Activated CD4-positive, alpha-beta memory T cell treated with anti-CD3 and anti-CD28 coated beads for 36 hours (primary cell): ENCODE measurements at regions not wholly inside any gene's neighbourhood (a gene's known extent, or its start where the extent isn't known, plus 50 kb on each side); places are given as distances from the start of the nearest gene placed in this dataset.
"Not testable (repeated sequence)": the region's sequence is repeated elsewhere in the genome, so short reads cannot be mapped to it uniquely, and the experiment has no call there.

Experiments used
- CTCF ChIA-PET: fragments of 350-600 bp; sonication (Branson Sonifier 250); formaldehyde crosslinking; loops from one replicate; lab custom pipeline; 2021; ENCODE audit warnings: antibody characterized with exemption, inconsistent platforms; lab: Charles Lee
- POLR2A ChIA-PET: fragments of 350-600 bp; sonication (Branson Sonifier 250); formaldehyde crosslinking; loops from one replicate; lab custom pipeline; 2021; ENCODE audit warnings: antibody characterized with exemption; lab: Charles Lee
- DNase-seq: peaks from one replicate; pipeline ENCODE4 v3.0.0-alpha.2; 2020
- H3K27ac Mint-ChIP-seq: one replicate; pipeline ENCODE4 v1.8.0; 2021; ENCODE audit warnings: mixed read lengths
- H3K27me3 Mint-ChIP-seq: one replicate; pipeline ENCODE4 v1.8.0; 2021; ENCODE audit warnings: mixed read lengths
- H3K36me3 Mint-ChIP-seq: one replicate; pipeline ENCODE4 v1.8.0; 2021; ENCODE audit warnings: mixed read lengths
- H3K4me1 Mint-ChIP-seq: one replicate; pipeline ENCODE4 v1.8.0; 2021; ENCODE audit warnings: low read depth, mixed read lengths
- H3K4me3 Mint-ChIP-seq: one replicate; pipeline ENCODE4 v1.8.0; 2021; ENCODE audit warnings: mild to moderate bottlenecking, mixed read lengths
- H3K9me3 Mint-ChIP-seq: one replicate; pipeline ENCODE4 v1.8.0; 2021; ENCODE audit warnings: mixed read lengths
- intact Hi-C: fragments of 100-400 bp; cut with micrococcal nuclease; formaldehyde crosslinking; loops from one replicate; pipeline ENCODE4 v1.15.1; 2023

DNA sequence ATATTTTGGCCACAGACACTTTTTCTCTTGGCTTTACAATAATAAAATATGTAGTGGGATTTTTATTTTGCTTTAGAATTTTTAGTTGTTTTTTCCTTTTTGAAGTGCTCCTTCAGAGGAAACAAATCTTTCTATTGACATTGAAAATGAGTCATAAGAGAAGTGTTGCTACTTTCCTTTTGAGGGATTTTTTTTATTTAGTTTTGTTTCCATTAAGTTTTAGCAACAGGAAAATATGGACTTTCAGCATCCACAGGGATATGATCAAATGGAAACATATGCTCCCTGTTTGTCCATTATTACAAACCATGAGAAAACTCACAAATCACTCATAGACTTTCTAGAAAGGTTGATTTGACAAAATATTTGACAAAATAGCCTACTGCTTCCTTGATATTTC, 65.3 kb upstream of the BMP2 start:
- Mint-ChIP-seq H3K27ac (no peak overlapping the region), H3K4me1 (no peaks in the 10 kb centered on the region), H3K9me3 (no peaks in the 10 kb centered on the region), H3K36me3 (no peaks in the 10 kb centered on the region), H3K4me3 (no peak overlapping the region), H3K27me3 (no peaks in the 10 kb centered on the region)
- no peak for DNase-seq
- intact Hi-C loops = no loop called here
- CTCF ChIA-PET = no interaction called here
- POLR2A ChIA-PET = no interaction called here

DNA sequence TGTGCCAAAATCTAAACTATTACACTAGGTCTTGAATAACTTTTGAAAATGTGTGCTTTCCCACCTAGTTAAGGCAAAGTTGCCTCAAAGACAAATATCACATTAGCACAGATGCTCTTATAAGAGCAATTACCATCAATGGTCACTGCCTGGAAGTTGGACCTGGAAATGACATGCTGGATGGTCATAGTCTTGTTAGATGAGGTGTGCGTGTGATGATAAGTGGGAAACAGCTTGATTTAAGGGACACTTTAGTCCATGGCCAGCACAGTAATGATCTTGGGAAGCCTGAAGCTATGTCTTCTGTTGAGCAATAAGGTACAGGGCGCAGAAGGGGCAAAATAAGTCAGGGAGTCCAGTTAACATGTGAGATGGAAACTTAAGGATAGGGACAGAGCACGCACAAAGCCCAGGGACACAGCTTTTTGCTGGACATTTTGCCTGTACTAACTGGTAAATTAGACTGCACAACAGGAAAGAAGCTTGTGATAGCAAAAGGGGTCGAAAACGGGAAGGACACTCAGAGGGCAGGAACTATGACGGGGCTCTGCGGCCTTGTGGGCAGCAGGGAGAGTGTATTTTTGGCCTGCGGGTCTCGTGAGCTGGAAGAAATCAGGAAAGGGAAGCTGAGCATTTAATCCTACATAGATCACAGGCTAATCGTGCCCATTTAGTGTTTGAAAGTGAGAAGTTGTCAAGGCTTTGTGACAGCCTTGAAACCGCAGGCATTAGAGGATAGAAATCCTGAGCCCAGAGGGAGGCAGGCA, 66.7 kb upstream of the BMP2 start:
- ChIA-PET POLR2A (no interaction called here), CTCF (no interaction called here)
- H3K36me3 Mint-ChIP-seq = no peaks in the 10 kb centered on the region
- intact Hi-C loops = no loop called here
- H3K27ac Mint-ChIP-seq = no peak overlapping the region
- H3K4me3 Mint-ChIP-seq = no peak overlapping the region
- DNase-seq = no peak
- H3K27me3 Mint-ChIP-seq = no peaks in the 10 kb centered on the region
- no peaks in the 10 kb centered on the region for H3K9me3 Mint-ChIP-seq
- no peaks in the 10 kb centered on the region for H3K4me1 Mint-ChIP-seq

DNA sequence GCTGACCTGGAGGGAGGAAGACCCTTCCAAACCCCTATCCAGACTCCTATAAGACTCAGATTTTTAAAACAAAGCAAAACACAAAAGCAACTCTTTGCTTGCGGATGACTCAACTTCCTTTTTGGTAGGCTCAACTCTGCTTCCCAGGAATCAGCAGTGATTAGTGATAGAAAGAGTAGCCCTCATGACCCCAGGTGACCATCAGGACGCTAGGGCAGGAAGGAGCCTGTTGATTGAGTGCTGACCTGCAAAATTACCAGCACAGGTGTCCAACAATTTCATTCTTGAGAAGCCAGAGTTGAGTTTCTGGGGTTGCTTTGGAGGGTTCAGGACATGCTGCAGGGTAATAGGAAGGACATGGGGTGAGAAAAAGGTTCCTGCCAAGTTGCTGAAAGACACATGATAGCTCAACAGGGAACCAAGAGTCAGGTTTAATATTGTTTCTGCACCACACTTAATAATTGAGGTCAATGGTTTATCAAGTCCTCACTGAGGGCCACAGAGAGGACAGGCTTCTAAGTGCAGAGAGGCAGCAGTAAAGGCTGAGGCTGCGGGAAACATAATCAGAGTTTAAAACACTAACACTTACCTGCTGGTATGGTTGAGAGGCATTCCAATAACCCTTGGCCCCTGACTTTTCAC, 67.4 kb upstream of the BMP2 start:
- no peaks in the 10 kb centered on the region for H3K36me3 Mint-ChIP-seq
- CTCF ChIA-PET = no interaction called here
- no peak overlapping the region for H3K27ac Mint-ChIP-seq

DNA sequence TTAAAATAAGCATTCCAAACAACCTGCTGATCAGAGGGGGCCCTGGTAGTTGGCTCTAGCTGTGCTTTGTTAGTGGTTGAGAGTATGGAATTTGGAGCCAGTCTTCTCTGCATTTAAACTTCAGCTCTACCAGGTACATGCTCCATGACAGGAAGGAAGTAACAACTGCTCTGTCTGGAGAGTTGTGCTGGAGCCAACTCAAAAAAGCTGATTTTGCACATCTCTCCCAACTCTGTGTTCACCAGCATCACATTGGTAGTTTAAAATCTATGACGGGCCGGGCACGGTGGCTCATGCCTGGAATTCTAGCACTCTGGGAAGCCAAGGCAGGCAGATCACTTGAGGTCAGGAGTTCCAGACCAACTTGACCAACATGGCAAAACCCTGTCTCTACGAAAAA, 68.8 kb upstream of the BMP2 start:
- CTCF ChIA-PET = no interaction called here
- intact Hi-C loops = no loop called here
- no peaks in the 10 kb centered on the region for H3K9me3 Mint-ChIP-seq
- no peaks in the 10 kb centered on the region for H3K27me3 Mint-ChIP-seq
- H3K4me1 Mint-ChIP-seq = no peaks in the 10 kb centered on the region
- POLR2A ChIA-PET = no interaction called here
- no peaks in the 10 kb centered on the region for H3K36me3 Mint-ChIP-seq
- H3K27ac Mint-ChIP-seq = no peak overlapping the region
- H3K4me3 Mint-ChIP-seq = no peak overlapping the region
- no peak for DNase-seq

More for the DNA sequence above, 67.4 kb upstream of the BMP2 start:
- H3K27me3 Mint-ChIP-seq = no peaks in the 10 kb centered on the region
- intact Hi-C loops = no loop called here
- DNase-seq = no peak
- H3K9me3 Mint-ChIP-seq = no peaks in the 10 kb centered on the region
- no peak overlapping the region for H3K4me3 Mint-ChIP-seq
- POLR2A ChIA-PET = no interaction called here
- H3K4me1 Mint-ChIP-seq = no peaks in the 10 kb centered on the region

DNA sequence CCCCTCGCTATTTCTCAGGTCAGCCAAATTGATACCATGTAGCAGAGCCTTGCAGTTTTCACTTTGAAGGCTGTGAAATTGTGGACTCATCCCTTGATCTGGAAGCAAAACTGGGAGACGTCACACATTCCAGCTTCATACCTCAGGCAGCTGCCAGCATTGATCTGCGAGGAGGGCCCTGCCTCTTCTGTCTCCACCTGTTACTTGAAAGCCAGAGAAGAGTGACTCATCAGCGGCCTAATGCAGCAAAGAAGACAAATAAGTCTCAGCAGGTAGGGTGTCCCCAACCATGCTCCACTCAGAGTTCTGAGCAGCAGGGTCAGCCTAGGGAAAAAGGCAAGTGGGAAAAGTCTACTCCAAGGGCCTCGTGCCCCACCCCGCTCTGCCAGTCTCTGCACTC, 69.4 kb upstream of the BMP2 start:
- H3K4me3 Mint-ChIP-seq = no peak overlapping the region
- POLR2A ChIA-PET = no interaction called here
- H3K4me1 Mint-ChIP-seq = no peaks in the 10 kb centered on the region
- no peaks in the 10 kb centered on the region for H3K9me3 Mint-ChIP-seq
- CTCF ChIA-PET = no interaction called here
- no peak overlapping the region for H3K27ac Mint-ChIP-seq
- H3K27me3 Mint-ChIP-seq = no peaks in the 10 kb centered on the region
- H3K36me3 Mint-ChIP-seq = no peaks in the 10 kb centered on the region
- DNase-seq = no peak
- intact Hi-C loops = no loop called here

DNA sequence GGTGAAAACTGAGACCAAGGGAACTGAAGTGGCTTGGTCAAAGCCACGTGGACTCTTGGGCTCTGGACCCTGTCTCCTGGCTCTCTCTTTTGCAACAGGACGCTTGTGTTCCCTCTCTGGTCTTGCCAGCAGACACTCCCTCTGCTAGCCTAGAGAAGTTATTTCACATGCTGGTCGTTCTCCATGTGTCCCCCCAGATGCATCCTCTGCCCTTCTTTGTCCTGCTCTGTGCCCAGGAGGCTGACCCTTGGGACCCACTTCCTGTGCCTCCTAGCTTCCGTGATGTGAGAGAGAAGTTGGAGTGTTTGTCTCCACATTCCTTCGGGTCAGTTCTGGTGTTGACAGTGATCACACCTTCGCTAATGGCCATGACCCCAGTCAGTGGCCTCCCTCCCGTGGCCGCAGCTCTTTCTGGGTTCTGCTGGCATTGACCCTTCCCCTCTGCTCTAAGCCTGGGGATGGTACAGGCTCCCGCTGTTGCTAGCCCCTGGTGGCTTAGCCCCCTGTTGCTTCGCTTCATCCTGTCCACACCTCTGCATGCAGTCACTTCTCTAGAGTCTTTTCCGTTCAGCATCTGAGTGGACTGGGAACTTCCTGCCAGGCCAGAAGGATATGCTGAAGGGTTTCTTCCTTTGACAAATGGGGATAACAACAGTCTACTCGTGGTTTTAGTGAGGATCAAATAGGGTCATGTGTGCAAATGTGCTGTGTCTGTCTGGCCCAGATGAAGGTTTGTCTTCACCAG, 70.1 kb upstream of the BMP2 start:
- POLR2A ChIA-PET = no interaction called here
- CTCF ChIA-PET = no interaction called here
- no peaks in the 10 kb centered on the region for H3K27me3 Mint-ChIP-seq
- H3K27ac Mint-ChIP-seq = no peak overlapping the region
- H3K4me3 Mint-ChIP-seq = no peak overlapping the region
- H3K36me3 Mint-ChIP-seq = no peaks in the 10 kb centered on the region
- no peaks in the 10 kb centered on the region for H3K4me1 Mint-ChIP-seq
- no peak for DNase-seq
- intact Hi-C loops = no loop called here
- H3K9me3 Mint-ChIP-seq = no peaks in the 10 kb centered on the region

DNA sequence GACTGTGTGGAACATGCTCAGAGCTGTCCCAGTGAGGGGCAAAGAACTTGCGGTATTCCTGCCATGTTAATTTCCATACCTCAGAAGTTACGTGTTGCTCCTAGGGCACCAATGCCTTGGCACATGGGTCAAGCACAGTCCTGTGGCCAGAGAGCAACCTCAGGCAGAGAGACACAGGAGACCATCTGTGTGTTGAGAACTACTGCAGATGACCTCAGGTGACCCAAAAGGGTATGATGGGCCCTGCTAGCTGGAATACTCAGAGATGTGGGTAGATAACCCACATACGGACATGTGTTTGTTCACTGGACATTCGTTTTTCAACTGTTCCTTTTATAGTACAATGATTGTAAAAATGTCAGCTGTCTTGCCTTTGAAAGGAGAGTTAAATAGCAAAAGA, 71.5 kb upstream of the BMP2 start:
- H3K9me3 Mint-ChIP-seq = no peaks in the 10 kb centered on the region
- no peaks in the 10 kb centered on the region for H3K36me3 Mint-ChIP-seq
- no peaks in the 10 kb centered on the region for H3K27me3 Mint-ChIP-seq
- ChIA-PET CTCF (no interaction called here), POLR2A (no interaction called here)
- H3K4me3 Mint-ChIP-seq = no peak overlapping the region
- DNase-seq = no peak
- intact Hi-C loops = no loop called here
- H3K4me1 Mint-ChIP-seq = no peaks in the 10 kb centered on the region
- no peak overlapping the region for H3K27ac Mint-ChIP-seq

DNA sequence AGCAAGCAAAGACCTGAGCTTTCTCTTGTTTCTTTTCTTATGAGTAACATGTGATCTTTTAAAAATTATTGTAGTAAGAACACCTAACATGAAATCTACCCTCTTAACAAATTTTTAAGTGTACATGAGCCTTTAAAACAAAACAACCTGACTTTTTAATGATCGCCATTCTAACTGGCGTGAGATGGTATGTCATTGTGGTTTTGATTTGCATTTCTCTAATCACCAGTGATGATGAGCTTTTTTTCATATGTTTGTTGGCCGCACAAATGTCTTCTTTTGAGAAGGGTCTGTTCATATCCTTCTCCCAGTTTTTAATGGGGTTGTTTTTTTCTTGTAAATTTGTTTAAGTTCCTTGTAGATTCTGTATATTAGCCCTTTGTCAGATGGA, 73.7 kb upstream of the BMP2 start:
- CTCF ChIA-PET, H3K36me3 Mint-ChIP-seq, intact Hi-C loops, H3K27me3 Mint-ChIP-seq, H3K4me1 Mint-ChIP-seq, DNase-seq, H3K27ac Mint-ChIP-seq, POLR2A ChIA-PET, H3K4me3 Mint-ChIP-seq, H3K9me3 Mint-ChIP-seq: not testable (repeated sequence)

DNA sequence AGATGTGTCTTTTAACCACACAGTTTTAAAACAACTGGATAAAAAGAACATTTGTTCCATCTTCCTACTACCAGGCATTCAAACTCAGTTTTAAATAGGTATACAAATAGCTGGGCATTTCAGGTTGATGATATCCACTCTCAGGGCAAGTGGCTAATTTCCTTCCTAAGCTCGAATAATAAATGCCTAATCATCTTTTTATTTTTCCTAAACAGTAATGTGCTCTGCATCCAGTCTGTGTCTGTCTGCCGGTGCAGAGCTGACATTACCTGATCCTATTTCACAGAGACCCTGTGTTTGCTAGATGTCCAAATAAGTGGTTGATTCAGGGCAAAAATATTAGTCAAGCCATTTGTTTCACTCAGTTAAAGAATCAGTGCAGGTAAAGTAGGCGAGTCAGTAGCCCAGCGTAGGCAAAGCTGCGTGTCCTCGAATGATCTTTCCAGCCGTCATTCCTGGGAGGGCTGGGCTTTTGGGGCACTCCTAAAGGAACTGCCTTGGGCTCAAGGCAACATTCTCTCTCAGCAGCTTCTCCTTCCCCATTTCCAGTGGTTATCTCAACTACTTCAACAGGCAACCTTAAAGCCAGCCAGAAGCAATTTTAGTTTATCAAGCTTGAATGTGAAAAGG, 74.2 kb upstream of the BMP2 start:
- Mint-ChIP-seq H3K36me3 (no peaks in the 10 kb centered on the region), H3K4me1 (no peaks in the 10 kb centered on the region), H3K27ac (no peak overlapping the region), H3K4me3 (no peak overlapping the region), H3K9me3 (no peaks in the 10 kb centered on the region), H3K27me3 (no peaks in the 10 kb centered on the region)
- no peak for DNase-seq
- CTCF ChIA-PET = no interaction called here
- POLR2A ChIA-PET = no interaction called here
- intact Hi-C loops = no loop called here

DNA sequence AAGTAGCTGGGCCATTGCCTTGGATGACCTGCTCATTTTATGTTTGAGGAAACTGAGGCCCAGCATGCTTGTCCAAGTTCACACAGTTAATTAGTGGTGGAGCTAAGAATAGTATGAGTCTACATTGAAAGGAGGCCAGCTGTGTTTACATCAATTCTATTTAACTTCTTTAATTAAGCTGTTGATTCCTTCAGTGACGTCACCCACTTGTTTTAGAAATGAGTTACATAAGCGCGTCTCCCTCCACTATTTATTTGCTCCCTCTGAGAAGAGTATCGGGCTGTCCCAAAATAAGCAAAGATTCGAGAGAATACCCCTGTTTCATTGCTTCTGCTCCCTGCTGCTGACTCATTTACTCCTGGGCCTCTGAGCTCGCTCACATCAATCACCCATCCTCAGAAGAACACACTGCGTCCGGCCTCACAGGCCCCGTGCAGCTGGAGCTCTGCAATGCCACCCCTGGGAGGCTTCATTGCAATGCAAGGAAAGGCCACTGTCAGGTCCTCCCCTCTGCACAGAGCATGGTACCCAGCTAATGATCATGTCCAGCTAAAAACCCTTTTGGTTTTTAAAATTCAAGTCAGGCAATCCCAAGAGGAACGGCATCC, 74.8 kb upstream of the BMP2 start:
- POLR2A ChIA-PET = no interaction called here
- intact Hi-C loops = no loop called here
- H3K27ac Mint-ChIP-seq = no peak overlapping the region
- no peaks in the 10 kb centered on the region for H3K4me1 Mint-ChIP-seq
- CTCF ChIA-PET = no interaction called here
- no peaks in the 10 kb centered on the region for H3K27me3 Mint-ChIP-seq
- H3K4me3 Mint-ChIP-seq = no peak overlapping the region
- no peaks in the 10 kb centered on the region for H3K36me3 Mint-ChIP-seq
- DNase-seq = no peak
- H3K9me3 Mint-ChIP-seq = no peaks in the 10 kb centered on the region

DNA sequence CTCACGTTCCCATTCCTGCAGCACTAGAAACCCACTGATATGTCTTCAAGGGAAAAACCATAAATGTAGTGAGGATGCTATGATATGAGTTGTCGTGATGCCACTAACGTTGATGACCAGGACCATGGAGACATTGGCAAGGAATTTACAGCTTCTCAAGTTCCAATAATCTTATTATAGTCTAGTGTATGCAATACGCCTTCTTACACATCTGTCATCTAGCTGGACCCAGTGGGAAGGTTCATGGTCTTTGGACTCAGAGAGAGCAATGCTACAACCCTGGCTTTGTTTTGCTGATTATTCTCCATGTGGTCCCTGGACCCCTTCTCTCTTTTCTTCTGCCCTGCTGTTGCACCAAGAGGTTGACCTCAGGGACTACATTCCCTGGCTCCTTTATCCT, 76.0 kb upstream of the BMP2 start:
- CTCF ChIA-PET = no interaction called here
- POLR2A ChIA-PET = no interaction called here
- Mint-ChIP-seq H3K27ac (no peak overlapping the region), H3K4me3 (no peak overlapping the region), H3K9me3 (no peaks in the 10 kb centered on the region), H3K36me3 (no peaks in the 10 kb centered on the region), H3K27me3 (no peaks in the 10 kb centered on the region), H3K4me1 (no peaks in the 10 kb centered on the region)
- DNase-seq = no peak
- intact Hi-C loops = no loop called here

DNA sequence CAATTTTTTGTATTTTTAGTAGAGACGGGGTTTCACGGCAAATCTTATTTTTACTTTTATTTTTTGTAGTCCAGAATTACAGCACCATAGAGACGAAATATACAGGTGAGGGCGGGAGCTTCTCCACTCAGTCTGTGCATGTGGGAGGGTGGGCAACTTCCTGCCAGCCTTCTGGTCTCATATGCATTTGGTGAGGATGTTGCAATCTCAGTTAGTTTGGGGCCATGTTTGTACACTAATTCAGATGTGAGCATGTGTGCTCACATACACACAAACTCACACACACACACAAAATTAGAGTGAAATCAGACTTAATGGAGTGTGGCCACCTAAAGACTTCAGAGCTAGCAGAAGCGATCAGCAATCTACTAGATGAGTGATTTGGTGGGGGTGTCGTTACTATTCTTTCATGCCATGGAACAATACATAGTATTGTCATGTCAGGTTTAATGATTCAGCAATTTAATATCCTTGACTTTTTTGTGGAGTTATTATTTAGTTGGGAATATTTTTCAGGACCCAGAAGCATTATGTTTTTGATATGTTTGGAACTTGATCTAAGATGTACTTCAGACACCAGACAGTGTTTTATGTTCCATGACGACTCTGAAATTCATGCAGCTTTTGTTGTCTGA, 78.0 kb upstream of the BMP2 start:
- H3K9me3 Mint-ChIP-seq = no peaks in the 10 kb centered on the region
- CTCF ChIA-PET = interaction anchor here (0.6 kb wide), 1 partner anchor 1257 kb away, joined by 3 read pairs; no protein-coding TSS in a partner anchor
- intact Hi-C loops = no loop called here
- no peak overlapping the region for H3K27ac Mint-ChIP-seq
- no peaks in the 10 kb centered on the region for H3K4me1 Mint-ChIP-seq
- no peak overlapping the region for H3K4me3 Mint-ChIP-seq
- DNase-seq = no peak
- no peaks in the 10 kb centered on the region for H3K27me3 Mint-ChIP-seq
- POLR2A ChIA-PET = no interaction called here
- no peaks in the 10 kb centered on the region for H3K36me3 Mint-ChIP-seq
